GM21447 (cell line): ENCODE measurements at regions not wholly inside any gene's neighbourhood (a gene's known extent, or its start where the extent isn't known, plus 50 kb on each side); places are given as distances from the start of the nearest gene placed in this dataset.

ENCODE experiments used
- ATAC-seq: cut with Tn5 transposase; IDR thresholded peaks from one replicate; pipeline ENCODE4 v1.9.1; 2021; ENCODE audit not compliant: unreplicated experiment

GRCh38 chr1:220979371-220979770, 100.1 kb downstream of the HLX start:
- ATAC-seq, result no peak

- ATAC-seq, result no peak
These were observed 103.4 kb downstream of the HLX start for GRCh38 chr1:220982686-220983085.

GRCh38 chr1:220983877-220984635, 104.8 kb downstream of the HLX start:
- ATAC-seq, result no peak

GRCh38 chr1:220990427-220991339, 111.4 kb downstream of the HLX start:
- ATAC-seq, result no peak

GRCh38 chr1:220991506-220991905, 112.3 kb downstream of the HLX start:
- no peak for ATAC-seq

GRCh38 chr1:220991959-220992704, 112.9 kb downstream of the HLX start:
- ATAC-seq, result no peak

- no peak for ATAC-seq
These were observed 113.4 kb downstream of the HLX start for GRCh38 chr1:220992705-220993052.

- no peak for ATAC-seq
These were observed 115.4 kb downstream of the HLX start for GRCh38 chr1:220994671-220995070.

- no peak for ATAC-seq
These were observed 118.5 kb downstream of the HLX start for GRCh38 chr1:220997791-220998190.

GRCh38 chr1:220999872-221000863, 120.9 kb downstream of the HLX start:
- ATAC-seq, result no peak

- ATAC-seq, result no peak
These were observed 121.9 kb downstream of the HLX start for GRCh38 chr1:221001167-221001566.

GRCh38 chr1:221002601-221003000, 123.4 kb downstream of the HLX start:
- ATAC-seq, result no peak

- no peak for ATAC-seq
These were observed 131.9 kb downstream of the HLX start for GRCh38 chr1:221011145-221011544.

GRCh38 chr1:221012120-221012519, 132.9 kb downstream of the HLX start:
- no peak for ATAC-seq

- no peak for ATAC-seq
These were observed 134.7 kb downstream of the HLX start for GRCh38 chr1:221013691-221014660.

- ATAC-seq, result no peak
These were observed 136.0 kb downstream of the HLX start for GRCh38 chr1:221015159-221015790.

- ATAC-seq, result no peak
These were observed 137.5 kb downstream of the HLX start for GRCh38 chr1:221016751-221017150.

GRCh38 chr1:221018414-221018813, 139.2 kb downstream of the HLX start:
- ATAC-seq, result no peak

- no peak for ATAC-seq
These were observed 143.1 kb downstream of the HLX start for GRCh38 chr1:221022331-221022730.
